ENCODE measurements at regions not wholly inside any gene's neighbourhood (a gene's known extent, or its start where the extent isn't known, plus 50 kb on each side); places are given as distances from the start of the nearest gene placed in this dataset.

DNA sequence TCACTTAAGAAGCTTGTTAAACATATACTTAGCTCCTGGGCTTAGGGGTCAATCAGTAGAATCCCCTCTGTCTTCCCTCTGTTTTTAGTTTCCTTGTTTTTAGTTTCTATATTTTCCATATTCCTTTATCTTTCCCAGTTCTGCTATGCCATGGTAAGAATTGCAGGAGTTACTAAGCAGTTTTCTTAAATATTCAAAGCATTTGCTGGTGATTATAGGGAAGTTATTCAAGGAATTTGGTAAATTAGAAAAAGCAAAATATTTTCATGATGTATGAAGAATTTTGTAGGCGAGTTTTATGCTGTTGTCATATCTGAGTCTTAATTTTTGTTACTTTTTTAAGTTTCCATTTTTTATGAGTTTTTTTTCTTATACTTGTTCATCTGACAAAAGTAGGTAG, 91.6 kb upstream of the NUDT6 start (continued):
- TF ChIP-seq, protein P1, sequence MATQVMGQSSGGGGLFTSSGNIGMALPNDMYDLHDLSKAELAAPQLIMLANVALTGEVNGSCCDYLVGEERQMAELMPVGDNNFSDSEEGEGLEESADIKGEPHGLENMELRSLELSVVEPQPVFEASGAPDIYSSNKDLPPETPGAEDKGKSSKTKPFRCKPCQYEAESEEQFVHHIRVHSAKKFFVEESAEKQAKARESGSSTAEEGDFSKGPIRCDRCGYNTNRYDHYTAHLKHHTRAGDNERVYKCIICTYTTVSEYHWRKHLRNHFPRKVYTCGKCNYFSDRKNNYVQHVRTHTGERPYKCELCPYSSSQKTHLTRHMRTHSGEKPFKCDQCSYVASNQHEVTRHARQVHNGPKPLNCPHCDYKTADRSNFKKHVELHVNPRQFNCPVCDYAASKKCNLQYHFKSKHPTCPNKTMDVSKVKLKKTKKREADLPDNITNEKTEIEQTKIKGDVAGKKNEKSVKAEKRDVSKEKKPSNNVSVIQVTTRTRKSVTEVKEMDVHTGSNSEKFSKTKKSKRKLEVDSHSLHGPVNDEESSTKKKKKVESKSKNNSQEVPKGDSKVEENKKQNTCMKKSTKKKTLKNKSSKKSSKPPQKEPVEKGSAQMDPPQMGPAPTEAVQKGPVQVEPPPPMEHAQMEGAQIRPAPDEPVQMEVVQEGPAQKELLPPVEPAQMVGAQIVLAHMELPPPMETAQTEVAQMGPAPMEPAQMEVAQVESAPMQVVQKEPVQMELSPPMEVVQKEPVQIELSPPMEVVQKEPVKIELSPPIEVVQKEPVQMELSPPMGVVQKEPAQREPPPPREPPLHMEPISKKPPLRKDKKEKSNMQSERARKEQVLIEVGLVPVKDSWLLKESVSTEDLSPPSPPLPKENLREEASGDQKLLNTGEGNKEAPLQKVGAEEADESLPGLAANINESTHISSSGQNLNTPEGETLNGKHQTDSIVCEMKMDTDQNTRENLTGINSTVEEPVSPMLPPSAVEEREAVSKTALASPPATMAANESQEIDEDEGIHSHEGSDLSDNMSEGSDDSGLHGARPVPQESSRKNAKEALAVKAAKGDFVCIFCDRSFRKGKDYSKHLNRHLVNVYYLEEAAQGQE (IDR thresholded peaks at IDR 0.05; ENCODE audit: low read depth, low read length): no peak
- no peak for TF ChIP-seq CREB1 (IDR thresholded peaks at IDR 0.05; ENCODE audit: low read depth)
- no peak for TF ChIP-seq TBL1XR1 (IDR thresholded peaks at IDR 0.05; ENCODE audit: low read depth, low read length)
- TF ChIP-seq NFYA (IDR thresholded peaks at IDR 0.05; ENCODE audit: borderline replicate concordance, low read depth, low read length): no peak
- TF ChIP-seq, protein P2, sequence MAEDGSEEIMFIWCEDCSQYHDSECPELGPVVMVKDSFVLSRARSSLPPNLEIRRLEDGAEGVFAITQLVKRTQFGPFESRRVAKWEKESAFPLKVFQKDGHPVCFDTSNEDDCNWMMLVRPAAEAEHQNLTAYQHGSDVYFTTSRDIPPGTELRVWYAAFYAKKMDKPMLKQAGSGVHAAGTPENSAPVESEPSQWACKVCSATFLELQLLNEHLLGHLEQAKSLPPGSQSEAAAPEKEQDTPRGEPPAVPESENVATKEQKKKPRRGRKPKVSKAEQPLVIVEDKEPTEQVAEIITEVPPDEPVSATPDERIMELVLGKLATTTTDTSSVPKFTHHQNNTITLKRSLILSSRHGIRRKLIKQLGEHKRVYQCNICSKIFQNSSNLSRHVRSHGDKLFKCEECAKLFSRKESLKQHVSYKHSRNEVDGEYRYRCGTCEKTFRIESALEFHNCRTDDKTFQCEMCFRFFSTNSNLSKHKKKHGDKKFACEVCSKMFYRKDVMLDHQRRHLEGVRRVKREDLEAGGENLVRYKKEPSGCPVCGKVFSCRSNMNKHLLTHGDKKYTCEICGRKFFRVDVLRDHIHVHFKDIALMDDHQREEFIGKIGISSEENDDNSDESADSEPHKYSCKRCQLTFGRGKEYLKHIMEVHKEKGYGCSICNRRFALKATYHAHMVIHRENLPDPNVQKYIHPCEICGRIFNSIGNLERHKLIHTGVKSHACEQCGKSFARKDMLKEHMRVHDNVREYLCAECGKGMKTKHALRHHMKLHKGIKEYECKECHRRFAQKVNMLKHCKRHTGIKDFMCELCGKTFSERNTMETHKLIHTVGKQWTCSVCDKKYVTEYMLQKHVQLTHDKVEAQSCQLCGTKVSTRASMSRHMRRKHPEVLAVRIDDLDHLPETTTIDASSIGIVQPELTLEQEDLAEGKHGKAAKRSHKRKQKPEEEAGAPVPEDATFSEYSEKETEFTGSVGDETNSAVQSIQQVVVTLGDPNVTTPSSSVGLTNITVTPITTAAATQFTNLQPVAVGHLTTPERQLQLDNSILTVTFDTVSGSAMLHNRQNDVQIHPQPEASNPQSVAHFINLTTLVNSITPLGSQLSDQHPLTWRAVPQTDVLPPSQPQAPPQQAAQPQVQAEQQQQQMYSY (CRISPR knock-in tag; IDR thresholded peaks at IDR 0.05): no peak
- TF ChIP-seq, protein P3, sequence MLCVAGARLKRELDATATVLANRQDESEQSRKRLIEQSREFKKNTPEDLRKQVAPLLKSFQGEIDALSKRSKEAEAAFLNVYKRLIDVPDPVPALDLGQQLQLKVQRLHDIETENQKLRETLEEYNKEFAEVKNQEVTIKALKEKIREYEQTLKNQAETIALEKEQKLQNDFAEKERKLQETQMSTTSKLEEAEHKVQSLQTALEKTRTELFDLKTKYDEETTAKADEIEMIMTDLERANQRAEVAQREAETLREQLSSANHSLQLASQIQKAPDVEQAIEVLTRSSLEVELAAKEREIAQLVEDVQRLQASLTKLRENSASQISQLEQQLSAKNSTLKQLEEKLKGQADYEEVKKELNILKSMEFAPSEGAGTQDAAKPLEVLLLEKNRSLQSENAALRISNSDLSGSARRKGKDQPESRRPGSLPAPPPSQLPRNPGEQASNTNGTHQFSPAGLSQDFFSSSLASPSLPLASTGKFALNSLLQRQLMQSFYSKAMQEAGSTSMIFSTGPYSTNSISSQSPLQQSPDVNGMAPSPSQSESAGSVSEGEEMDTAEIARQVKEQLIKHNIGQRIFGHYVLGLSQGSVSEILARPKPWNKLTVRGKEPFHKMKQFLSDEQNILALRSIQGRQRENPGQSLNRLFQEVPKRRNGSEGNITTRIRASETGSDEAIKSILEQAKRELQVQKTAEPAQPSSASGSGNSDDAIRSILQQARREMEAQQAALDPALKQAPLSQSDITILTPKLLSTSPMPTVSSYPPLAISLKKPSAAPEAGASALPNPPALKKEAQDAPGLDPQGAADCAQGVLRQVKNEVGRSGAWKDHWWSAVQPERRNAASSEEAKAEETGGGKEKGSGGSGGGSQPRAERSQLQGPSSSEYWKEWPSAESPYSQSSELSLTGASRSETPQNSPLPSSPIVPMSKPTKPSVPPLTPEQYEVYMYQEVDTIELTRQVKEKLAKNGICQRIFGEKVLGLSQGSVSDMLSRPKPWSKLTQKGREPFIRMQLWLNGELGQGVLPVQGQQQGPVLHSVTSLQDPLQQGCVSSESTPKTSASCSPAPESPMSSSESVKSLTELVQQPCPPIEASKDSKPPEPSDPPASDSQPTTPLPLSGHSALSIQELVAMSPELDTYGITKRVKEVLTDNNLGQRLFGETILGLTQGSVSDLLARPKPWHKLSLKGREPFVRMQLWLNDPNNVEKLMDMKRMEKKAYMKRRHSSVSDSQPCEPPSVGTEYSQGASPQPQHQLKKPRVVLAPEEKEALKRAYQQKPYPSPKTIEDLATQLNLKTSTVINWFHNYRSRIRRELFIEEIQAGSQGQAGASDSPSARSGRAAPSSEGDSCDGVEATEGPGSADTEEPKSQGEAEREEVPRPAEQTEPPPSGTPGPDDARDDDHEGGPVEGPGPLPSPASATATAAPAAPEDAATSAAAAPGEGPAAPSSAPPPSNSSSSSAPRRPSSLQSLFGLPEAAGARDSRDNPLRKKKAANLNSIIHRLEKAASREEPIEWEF (IDR thresholded peaks at IDR 0.05; ENCODE audit: insufficient replicate concordance, low read depth, low read length): no peak
- TF ChIP-seq SMARCA5 (IDR thresholded peaks at IDR 0.05): no peak
- TF ChIP-seq SREBF2 (IDR thresholded peaks at IDR 0.05; ENCODE audit: low read length): no peak
- no peak for TF ChIP-seq NR2C1 (IDR thresholded peaks at IDR 0.05)
- TF ChIP-seq, protein P4, sequence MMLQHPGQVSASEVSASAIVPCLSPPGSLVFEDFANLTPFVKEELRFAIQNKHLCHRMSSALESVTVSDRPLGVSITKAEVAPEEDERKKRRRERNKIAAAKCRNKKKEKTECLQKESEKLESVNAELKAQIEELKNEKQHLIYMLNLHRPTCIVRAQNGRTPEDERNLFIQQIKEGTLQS (IDR thresholded peaks at IDR 0.05; ENCODE audit: borderline replicate concordance, extremely low read depth, low read depth, low read length): no peak
- no peak for TF ChIP-seq MEF2A (IDR thresholded peaks at IDR 0.05; ENCODE audit: insufficient read depth, low read depth, low read length)
- no peak for TF ChIP-seq IRF4 (IDR thresholded peaks at IDR 0.05; ENCODE audit: low read depth, low read length)
- TF ChIP-seq, protein P5, sequence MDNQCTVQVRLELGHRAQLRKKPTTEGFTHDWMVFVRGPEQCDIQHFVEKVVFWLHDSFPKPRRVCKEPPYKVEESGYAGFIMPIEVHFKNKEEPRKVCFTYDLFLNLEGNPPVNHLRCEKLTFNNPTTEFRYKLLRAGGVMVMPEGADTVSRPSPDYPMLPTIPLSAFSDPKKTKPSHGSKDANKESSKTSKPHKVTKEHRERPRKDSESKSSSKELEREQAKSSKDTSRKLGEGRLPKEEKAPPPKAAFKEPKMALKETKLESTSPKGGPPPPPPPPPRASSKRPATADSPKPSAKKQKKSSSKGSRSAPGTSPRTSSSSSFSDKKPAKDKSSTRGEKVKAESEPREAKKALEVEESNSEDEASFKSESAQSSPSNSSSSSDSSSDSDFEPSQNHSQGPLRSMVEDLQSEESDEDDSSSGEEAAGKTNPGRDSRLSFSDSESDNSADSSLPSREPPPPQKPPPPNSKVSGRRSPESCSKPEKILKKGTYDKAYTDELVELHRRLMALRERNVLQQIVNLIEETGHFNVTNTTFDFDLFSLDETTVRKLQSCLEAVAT (IDR thresholded peaks at IDR 0.05): no peak
